ENCODE measurements at regions not wholly inside any gene's neighbourhood (a gene's known extent, or its start where the extent isn't known, plus 50 kb on each side); places are given as distances from the start of the nearest gene placed in this dataset.

DNA sequence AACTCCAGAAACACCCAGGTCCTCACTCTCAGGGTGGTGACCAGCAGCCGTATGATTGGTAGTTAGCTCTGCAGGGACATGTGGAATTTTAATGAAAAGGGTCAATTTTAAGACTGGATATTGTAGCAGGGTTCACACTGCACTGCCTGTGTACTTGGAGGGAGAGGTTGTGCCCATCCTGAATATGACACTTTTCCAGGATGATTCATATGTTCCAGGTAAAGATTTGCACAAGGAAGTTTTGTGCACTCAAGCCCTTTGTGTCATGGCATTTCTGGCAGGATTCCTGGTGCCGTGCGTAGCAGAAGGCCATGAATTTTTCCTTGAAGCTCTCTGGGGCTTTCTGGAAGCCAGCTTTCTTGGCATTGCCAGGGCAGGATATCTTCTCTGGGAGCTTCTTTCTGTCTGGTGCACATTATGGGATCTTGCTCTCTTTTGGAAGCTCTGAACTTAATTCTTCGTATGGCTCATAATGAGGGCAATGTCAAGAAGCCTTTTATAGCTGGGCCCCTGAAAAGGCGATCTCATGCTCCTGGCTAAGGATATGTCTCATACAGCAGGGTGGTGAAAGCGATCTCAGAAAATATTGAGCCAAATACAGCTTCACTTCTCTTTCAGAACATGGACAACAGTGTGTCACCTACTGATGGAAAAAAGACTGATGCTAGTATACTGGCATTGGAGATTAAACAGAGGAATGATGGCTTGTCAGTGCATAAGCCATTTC is 1133.9 kb downstream of the AACS start:
- no peak for DNase-seq (ENCODE audit: low spot score)
- H3K4me1 ChIP-seq, result peaks cover 3% of the 10 kb centered on the region
- H3K79me2 ChIP-seq (ENCODE audit: low read depth), result no peaks in the 10 kb centered on the region
- H3K4me3 ChIP-seq, result no peak overlapping the region
- no peak overlapping the region for H2AFZ ChIP-seq (replicated peaks)
- no peak overlapping the region for H3K4me2 ChIP-seq
- no peaks in the 10 kb centered on the region for H3K27me3 ChIP-seq
- no peak overlapping the region for H3K9ac ChIP-seq
- H3K27ac ChIP-seq, result no peak overlapping the region
- H3K27me3 Mint-ChIP-seq (ENCODE audit: insufficient read depth, low read depth), result peaks cover 3% of the 10 kb centered on the region
- no peak overlapping the region for H3K27ac Mint-ChIP-seq
- no peaks in the 10 kb centered on the region for H4K20me1 ChIP-seq (ENCODE audit: low read depth)
- peaks cover 1% of the 10 kb centered on the region for H3K4me1 Mint-ChIP-seq
- no peaks in the 10 kb centered on the region for H3K36me3 Mint-ChIP-seq
- TF ChIP-seq EZH2 (IDR thresholded peaks at IDR 0.05) (no peak), CTCF (IDR thresholded peaks at IDR 0.05) (no peak), EZH2phosphoT487 (IDR thresholded peaks at IDR 0.05) (no peak)
- H3K9me3 Mint-ChIP-seq, result no peaks in the 10 kb centered on the region
- H3K4me3 Mint-ChIP-seq, result no peak overlapping the region
- no peaks in the 10 kb centered on the region for H3K36me3 ChIP-seq
- no peaks in the 10 kb centered on the region for H3K9me3 ChIP-seq (ENCODE audit: low read depth)
- H3F3A ChIP-seq (ENCODE audit: low read depth), result no peaks in the 10 kb centered on the region

DNA sequence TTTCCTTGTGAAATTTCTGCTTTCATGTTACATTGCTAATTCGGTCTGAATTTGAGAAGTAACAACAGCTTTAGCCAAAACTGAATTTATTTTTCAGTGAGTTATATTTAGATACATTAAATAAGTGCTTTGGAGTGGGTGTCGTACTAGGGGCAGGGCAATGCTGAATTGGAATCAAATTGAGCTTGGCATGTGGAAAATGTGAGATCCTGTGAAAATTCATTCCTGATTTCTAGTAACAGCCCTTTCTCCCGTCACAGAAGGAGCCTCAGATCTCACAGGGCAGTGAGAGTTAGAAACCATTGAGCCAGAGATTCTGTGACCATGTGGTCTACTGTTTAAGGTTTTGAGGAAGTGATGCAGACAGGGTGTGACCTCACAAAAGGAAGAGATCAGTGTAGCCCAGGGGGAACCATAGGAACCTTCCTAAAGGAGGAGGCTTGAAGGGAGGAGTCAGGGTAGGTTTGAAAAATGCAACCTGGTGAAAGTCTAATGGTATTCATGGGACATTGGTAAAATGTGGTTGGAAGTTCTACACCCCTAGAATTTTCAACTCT is 1136.8 kb downstream of the AACS start:
- H3K4me3 ChIP-seq, result no peak overlapping the region
- no peak overlapping the region for H3K4me2 ChIP-seq
- H3K27me3 ChIP-seq, result no peaks in the 10 kb centered on the region
- peaks cover 10% of the 10 kb centered on the region for H3K4me1 ChIP-seq
- Mint-ChIP-seq H3K27me3 (ENCODE audit: insufficient read depth, low read depth) (no peaks in the 10 kb centered on the region), H3K4me3 (no peak overlapping the region), H3K4me1 (peaks cover 5% of the 10 kb centered on the region), H3K36me3 (no peaks in the 10 kb centered on the region), H3K9me3 (no peaks in the 10 kb centered on the region), H3K27ac (no peak overlapping the region)
- no peaks in the 10 kb centered on the region for H3K36me3 ChIP-seq
- no peaks in the 10 kb centered on the region for H4K20me1 ChIP-seq (ENCODE audit: low read depth)
- no peaks in the 10 kb centered on the region for H3K79me2 ChIP-seq (ENCODE audit: low read depth)
- no peaks in the 10 kb centered on the region for H3F3A ChIP-seq (ENCODE audit: low read depth)
- H3K9me3 ChIP-seq (ENCODE audit: low read depth), result no peaks in the 10 kb centered on the region
- no peak overlapping the region for H3K9ac ChIP-seq
- H2AFZ ChIP-seq (replicated peaks), result no peak overlapping the region
- no peak overlapping the region for H3K27ac ChIP-seq
- TF ChIP-seq EZH2 (IDR thresholded peaks at IDR 0.05), result no peak
- TF ChIP-seq EZH2phosphoT487 (IDR thresholded peaks at IDR 0.05), result no peak
- TF ChIP-seq CTCF (IDR thresholded peaks at IDR 0.05), result no peak
- no peak for DNase-seq (ENCODE audit: low spot score)

DNA sequence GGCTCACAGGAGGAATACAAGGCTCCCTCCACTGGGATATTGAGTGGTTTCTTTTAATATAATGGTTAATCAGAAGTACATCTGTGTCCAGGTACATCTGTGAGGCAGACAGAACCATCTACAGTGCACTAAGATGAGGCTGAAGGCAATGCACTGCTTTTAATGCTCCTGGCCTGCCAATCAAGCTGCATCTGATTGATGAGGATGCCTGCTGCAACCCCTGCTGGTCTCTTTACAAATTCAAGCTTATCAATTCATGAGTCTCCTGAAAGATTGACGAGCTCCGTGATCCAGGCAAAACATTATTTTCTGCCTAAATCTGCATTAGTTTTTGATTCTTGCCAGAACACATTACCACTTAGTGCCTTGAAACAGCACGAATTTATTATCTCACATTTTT is 1139.1 kb downstream of the AACS start:
- H3K4me3 ChIP-seq, result no peak overlapping the region
- H3K4me1 ChIP-seq, result peaks cover 10% of the 10 kb centered on the region
- H3K9me3 ChIP-seq (ENCODE audit: low read depth), result no peaks in the 10 kb centered on the region
- no peak overlapping the region for H3K9ac ChIP-seq
- Mint-ChIP-seq H3K4me3 (no peak overlapping the region), H3K27me3 (ENCODE audit: insufficient read depth, low read depth) (no peaks in the 10 kb centered on the region), H3K4me1 (peaks cover 5% of the 10 kb centered on the region), H3K9me3 (no peaks in the 10 kb centered on the region), H3K36me3 (no peaks in the 10 kb centered on the region), H3K27ac (no peak overlapping the region)
- no peak for DNase-seq (ENCODE audit: low spot score)
- H4K20me1 ChIP-seq (ENCODE audit: low read depth), result no peaks in the 10 kb centered on the region
- TF ChIP-seq CTCF (IDR thresholded peaks at IDR 0.05), result no peak
- TF ChIP-seq EZH2phosphoT487 (IDR thresholded peaks at IDR 0.05), result no peak
- TF ChIP-seq EZH2 (IDR thresholded peaks at IDR 0.05), result no peak
- H3K36me3 ChIP-seq, result no peaks in the 10 kb centered on the region
- no peaks in the 10 kb centered on the region for H3K79me2 ChIP-seq (ENCODE audit: low read depth)
- H3K27me3 ChIP-seq, result no peaks in the 10 kb centered on the region
- no peak overlapping the region for H3K4me2 ChIP-seq
- H3F3A ChIP-seq (ENCODE audit: low read depth), result no peaks in the 10 kb centered on the region
- no peak overlapping the region for H2AFZ ChIP-seq (replicated peaks)
- no peak overlapping the region for H3K27ac ChIP-seq
